GM21447 (cell line): ENCODE measurements at regions not wholly inside any gene's neighbourhood (a gene's known extent, or its start where the extent isn't known, plus 50 kb on each side); places are given as distances from the start of the nearest gene placed in this dataset.
"Not testable (repeated sequence)": the region's sequence is repeated elsewhere in the genome, so short reads cannot be mapped to it uniquely, and the experiment has no call there.

Experiments used
- ATAC-seq: cut with Tn5 transposase; IDR thresholded peaks from one replicate; pipeline ENCODE4 v1.9.1; 2021; ENCODE audit not compliant: unreplicated experiment

DNA sequence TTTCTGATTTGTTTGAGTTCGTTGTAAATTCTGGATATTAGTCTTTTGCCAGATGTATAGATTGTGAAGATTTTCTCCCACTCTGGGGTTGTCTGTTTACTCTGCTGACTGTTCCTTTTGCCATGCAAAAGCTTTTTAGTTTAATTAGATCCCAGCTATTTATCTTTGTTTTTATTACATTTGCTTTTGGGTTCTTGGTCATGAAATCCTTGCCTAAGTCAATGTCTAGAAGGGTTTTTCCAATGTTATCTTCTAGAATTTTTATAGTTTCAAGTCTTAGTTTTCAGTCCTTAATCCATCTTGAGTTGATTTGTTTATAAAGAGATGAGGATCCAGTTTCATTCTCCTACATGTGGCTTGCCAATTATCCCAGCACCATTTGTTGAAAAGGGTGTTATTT lies 68.7 kb upstream of the ZPLD1 start:
- ATAC-seq, result not testable (repeated sequence)

DNA sequence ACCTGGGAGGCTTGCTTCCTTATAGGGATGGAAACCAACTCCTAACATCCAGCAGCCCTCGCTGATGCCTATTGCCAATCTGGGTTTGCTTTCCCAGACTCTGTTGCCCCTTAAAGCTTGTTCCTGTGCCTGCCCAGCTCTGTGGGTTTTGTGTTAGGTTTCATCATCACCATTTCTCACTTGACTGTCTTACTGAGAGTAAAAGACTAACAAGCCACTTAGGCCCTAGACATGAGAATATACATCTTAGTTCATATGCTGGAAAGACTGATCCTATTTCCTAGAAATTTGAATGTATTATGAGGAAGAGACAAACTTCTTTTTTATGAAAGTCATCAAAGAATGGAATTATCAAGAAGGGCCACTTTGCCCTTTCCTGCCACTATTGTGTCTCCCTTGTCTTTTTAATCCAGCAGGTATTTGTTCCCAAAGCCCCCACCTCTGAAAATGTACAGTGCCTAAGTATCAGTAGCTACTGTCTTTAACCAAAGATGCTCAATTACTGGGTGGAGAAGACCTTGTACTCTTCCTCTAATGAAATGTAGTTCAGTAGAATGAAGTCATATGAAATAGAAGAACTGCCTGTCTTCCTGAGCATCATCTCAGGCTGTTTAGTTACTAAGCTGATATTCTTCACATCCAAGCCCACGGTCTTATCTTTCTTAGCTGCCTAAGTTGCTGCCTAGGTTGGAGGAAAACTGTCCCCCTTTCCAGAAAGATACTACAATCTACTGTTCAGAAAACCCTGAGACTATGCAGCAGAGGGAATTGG lies 59.8 kb upstream of the ZPLD1 start:
- ATAC-seq, result no peak

DNA sequence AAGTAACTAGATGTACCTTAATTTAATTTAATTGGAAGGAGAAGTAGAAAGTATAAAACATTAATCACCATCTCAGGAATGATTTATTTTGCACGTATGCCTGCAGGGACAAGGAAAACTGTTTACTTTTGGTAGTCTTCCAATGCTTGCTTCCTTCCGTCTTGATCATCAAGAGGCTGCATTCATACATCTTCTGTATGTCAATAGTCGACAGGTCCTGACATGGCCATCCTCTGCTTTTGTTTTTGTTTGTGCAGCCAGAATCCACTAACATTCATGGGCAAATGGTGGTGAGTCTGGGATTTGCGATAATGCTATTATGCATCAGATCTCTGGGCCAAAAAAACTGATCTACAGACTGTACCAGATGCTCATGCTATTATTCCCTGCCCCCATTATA lies 56.6 kb upstream of the ZPLD1 start:
- no peak for ATAC-seq

DNA sequence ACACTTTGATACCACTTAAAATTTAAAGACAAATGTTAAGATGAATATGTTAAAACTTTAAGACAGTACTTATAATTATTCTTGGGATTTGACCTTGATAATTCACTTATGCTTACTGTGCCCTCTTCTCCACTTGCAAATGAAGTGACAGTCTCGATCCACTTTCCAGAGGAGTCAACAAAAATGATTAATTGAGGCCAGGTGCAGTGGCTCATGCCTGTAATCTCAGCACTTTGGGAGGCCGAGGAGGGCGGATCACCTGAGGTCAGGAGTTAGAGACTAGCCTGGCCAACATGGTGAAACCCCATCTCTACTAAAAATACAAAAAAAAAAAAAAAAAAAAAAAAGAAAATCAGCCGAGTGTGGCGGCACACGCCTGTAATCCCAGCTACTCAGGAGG lies 52.6 kb upstream of the ZPLD1 start:
- not testable (repeated sequence) for ATAC-seq
